Prostate gland (tissue), 2 donors: ENCODE measurements at regions not wholly inside any gene's neighbourhood (a gene's known extent, or its start where the extent isn't known, plus 50 kb on each side); places are given as distances from the start of the nearest gene placed in this dataset.

Source experiments
- POLR2A ChIP-seq: fragments of 450-650 bp; IDR thresholded peaks from one replicate; pipeline ENCODE4 v1.6.1; 2016; ENCODE audit warnings: antibody characterized with exemption, mild to moderate bottlenecking
- POLR2AphosphoS5 ChIP-seq: sonication (generic); formaldehyde crosslinking; IDR thresholded peaks from one replicate; pipeline ENCODE4 v1.6.1; 2017; ENCODE audit warnings: antibody characterized with exemption
- TF ChIP-seq, protein P1 (sequence below), 4 experiments: fragments of 200-600 bp in 2 of 4; fragments of 450-650 bp in 2 of 4; sonication (generic) in 2 of 4; IDR thresholded peaks; 1 replicate in 3 of 4; 2 replicates in 1 of 4; pipeline ENCODE4 v1.5.1; 2016 to 2019; ENCODE audit warnings: antibody characterized with exemption in 4 of 4, mild to moderate bottlenecking in 2 of 4, moderate library complexity in 2 of 4

DNA sequence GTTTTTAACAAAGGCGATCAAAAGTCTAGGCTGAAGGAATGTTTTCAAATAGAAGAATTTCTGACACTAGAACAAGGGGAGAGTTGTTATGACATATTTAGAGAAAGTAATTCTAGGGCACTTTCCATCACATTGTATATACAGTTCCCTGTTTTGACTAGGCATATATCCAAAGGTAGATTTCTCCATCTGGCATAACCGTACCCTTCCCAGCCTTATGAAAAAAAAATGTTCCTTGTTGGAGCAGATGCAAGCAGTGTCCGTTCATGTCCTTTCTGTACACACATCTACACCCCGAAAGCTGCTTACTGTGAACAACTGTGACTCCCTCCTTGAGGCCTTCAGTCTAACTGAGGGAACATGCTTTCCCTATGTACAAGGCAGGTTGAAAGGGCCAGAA, 271.7 kb upstream of the GBE1 start:
- TF ChIP-seq POLR2A (no peak), POLR2AphosphoS5 (no peak)
- TF ChIP-seq, protein P1, sequence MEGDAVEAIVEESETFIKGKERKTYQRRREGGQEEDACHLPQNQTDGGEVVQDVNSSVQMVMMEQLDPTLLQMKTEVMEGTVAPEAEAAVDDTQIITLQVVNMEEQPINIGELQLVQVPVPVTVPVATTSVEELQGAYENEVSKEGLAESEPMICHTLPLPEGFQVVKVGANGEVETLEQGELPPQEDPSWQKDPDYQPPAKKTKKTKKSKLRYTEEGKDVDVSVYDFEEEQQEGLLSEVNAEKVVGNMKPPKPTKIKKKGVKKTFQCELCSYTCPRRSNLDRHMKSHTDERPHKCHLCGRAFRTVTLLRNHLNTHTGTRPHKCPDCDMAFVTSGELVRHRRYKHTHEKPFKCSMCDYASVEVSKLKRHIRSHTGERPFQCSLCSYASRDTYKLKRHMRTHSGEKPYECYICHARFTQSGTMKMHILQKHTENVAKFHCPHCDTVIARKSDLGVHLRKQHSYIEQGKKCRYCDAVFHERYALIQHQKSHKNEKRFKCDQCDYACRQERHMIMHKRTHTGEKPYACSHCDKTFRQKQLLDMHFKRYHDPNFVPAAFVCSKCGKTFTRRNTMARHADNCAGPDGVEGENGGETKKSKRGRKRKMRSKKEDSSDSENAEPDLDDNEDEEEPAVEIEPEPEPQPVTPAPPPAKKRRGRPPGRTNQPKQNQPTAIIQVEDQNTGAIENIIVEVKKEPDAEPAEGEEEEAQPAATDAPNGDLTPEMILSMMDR (IDR thresholded peaks at IDR 0.05) = no peak
